SK-N-SH (cell line): ENCODE measurements at regions not wholly inside any gene's neighbourhood (a gene's known extent, or its start where the extent isn't known, plus 50 kb on each side); places are given as distances from the start of the nearest gene placed in this dataset.

ENCODE experiments used
- CTCF ChIP-seq: fragments of 200-600 bp; sonication (generic); IDR thresholded peaks from 2 replicates; pipeline ENCODE4 v1.6.1; 2017; ENCODE audit warnings: antibody characterized with exemption, mild to moderate bottlenecking, moderate library complexity
- EP300 ChIP-seq, 2 experiments: IDR thresholded peaks; 2 replicates each; pipeline versions ENCODE4 v1.4.0 to v1.6.1; 2012; ENCODE audit warnings: borderline replicate concordance in 1 of 2, low read depth in 1 of 2, low read length in 1 of 2
- EZH2phosphoT487 ChIP-seq: fragments of 200-600 bp; sonication (generic); IDR thresholded peaks from 2 replicates; pipeline ENCODE4 v1.6.1; 2017; ENCODE audit warnings: low read depth, mixed run types, mild to moderate bottlenecking, antibody characterized with exemption, moderate library complexity, borderline replicate concordance
- JUND ChIP-seq: IDR thresholded peaks from 2 replicates; pipeline ENCODE4 v1.4.0; 2012
- MXI1 ChIP-seq: IDR thresholded peaks from 2 replicates; pipeline ENCODE4 v1.6.1; 2012; ENCODE audit warnings: mild to moderate bottlenecking, low read depth, low read length, improper control_type of control experiment
- POLR2AphosphoS5 ChIP-seq: IDR thresholded peaks from 2 replicates; pipeline ENCODE4 v1.6.1; 2012; ENCODE audit warnings: low read depth, low read length
- RAD21 ChIP-seq: IDR thresholded peaks from 2 replicates; pipeline ENCODE4 v1.6.1; 2012; ENCODE audit warnings: mild to moderate bottlenecking, low read length
- RCOR1 ChIP-seq: fragments of 150-350 bp; IDR thresholded peaks from 2 replicates; pipeline ENCODE4 v1.6.1; 2017; ENCODE audit warnings: antibody characterized with exemption, low read length
- RFX5 ChIP-seq: IDR thresholded peaks from 2 replicates; pipeline ENCODE4 v1.6.1; 2012; ENCODE audit warnings: mild to moderate bottlenecking, improper control_type of control experiment, low read length
- TEAD4 ChIP-seq: IDR thresholded peaks from 2 replicates; pipeline ENCODE4 v1.4.0; 2012; ENCODE audit warnings: mild to moderate bottlenecking, borderline replicate concordance; ENCODE audit not compliant: insufficient read depth
- TF ChIP-seq, protein P1 (sequence below): IDR thresholded peaks from 2 replicates; pipeline ENCODE4 v1.4.0; 2012; ENCODE audit warnings: low read depth

- TF ChIP-seq CTCF (peak; percentile 28; the same call in 1 of the 2 replicates), JUND (no peak), MXI1 (no peak), RAD21 (peak; percentile 63), EZH2phosphoT487 (no peak), RCOR1 (no peak), EP300 (IDR thresholded peaks at IDR 0.05; ENCODE audit: borderline replicate concordance in 1 of 2, low read depth in 1 of 2, low read length in 1 of 2) (no peak), TEAD4 (no peak), POLR2AphosphoS5 (no peak), RFX5 (no peak)
- TF ChIP-seq, protein P1, sequence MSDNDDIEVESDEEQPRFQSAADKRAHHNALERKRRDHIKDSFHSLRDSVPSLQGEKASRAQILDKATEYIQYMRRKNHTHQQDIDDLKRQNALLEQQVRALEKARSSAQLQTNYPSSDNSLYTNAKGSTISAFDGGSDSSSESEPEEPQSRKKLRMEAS: no peak
Observed at GRCh38 chr15:92226020-92226612, 167.6 kb upstream of the ST8SIA2 start.
